Epithelial cell of esophagus (primary cell): ENCODE measurements at regions not wholly inside any gene's neighbourhood (a gene's known extent, or its start where the extent isn't known, plus 50 kb on each side); places are given as distances from the start of the nearest gene placed in this dataset.

Experiments
- DNase-seq: peaks from one replicate; pipeline ENCODE4 v3.0.0; 2010; ENCODE audit warnings: low read depth
- H3K4me3 ChIP-seq: 2 replicates; pipeline ENCODE4 v1.5.1; 2011; ENCODE audit warnings: mild to moderate bottlenecking, low read length, control low read depth
- TF ChIP-seq, protein P1 (sequence below): IDR thresholded peaks from 2 replicates; pipeline ENCODE4 v1.5.1; 2011; ENCODE audit warnings: low read depth, mild to moderate bottlenecking, low read length, control low read depth, inconsistent platforms; ENCODE audit not compliant: insufficient read depth; ENCODE audit errors: missing control alignments

DNA sequence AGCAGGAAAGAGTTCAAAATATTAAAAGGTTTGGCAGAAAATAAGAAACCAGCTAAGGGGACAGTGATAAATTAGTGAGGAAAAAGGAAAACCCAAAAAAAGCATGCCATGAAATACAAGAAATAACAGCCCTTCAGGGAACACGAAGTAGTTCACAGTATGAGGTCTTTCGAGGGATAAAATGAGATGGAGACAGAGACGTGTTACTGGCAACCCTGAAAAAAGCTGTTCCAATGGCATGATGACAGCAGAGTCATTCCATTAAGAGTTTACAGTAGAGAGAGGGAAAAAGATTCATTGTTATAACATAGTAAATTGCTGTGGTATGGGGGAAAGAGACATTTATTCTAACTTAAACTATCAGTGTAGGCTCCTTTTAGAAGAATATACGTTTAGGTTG lies 391.2 kb downstream of the ANKRD7 start:
- TF ChIP-seq, protein P1, sequence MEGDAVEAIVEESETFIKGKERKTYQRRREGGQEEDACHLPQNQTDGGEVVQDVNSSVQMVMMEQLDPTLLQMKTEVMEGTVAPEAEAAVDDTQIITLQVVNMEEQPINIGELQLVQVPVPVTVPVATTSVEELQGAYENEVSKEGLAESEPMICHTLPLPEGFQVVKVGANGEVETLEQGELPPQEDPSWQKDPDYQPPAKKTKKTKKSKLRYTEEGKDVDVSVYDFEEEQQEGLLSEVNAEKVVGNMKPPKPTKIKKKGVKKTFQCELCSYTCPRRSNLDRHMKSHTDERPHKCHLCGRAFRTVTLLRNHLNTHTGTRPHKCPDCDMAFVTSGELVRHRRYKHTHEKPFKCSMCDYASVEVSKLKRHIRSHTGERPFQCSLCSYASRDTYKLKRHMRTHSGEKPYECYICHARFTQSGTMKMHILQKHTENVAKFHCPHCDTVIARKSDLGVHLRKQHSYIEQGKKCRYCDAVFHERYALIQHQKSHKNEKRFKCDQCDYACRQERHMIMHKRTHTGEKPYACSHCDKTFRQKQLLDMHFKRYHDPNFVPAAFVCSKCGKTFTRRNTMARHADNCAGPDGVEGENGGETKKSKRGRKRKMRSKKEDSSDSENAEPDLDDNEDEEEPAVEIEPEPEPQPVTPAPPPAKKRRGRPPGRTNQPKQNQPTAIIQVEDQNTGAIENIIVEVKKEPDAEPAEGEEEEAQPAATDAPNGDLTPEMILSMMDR: no peak

DNA sequence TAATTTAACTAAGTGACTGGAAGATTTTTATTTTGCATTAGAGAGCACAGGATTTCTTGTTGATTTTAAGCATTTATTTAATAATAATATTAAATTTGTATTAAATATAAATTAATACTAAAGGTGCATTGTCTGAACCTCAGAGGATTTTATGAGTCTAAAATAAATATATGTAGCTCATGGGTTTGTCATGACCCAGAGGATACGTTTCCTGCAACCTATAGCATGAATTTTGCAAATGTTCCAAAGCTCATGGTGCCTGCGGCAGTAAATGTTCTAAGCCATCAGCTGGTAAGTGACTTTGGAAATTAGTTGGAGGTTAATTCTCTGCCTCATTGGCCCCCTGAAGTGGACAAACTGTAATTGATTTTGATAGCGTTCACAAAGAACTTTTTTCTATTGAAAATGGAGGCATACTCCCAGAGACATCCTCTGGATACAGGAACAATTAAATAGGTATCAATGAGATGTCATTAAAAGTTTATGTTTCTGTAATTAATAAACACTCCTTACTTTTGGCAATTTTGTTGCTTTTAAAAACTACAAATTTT lies 397.4 kb downstream of the ANKRD7 start:
- no peak for DNase-seq
- H3K4me3 ChIP-seq: no peak overlapping the region
- TF ChIP-seq, protein P1: no peak

More for the DNA sequence above, 391.2 kb downstream of the ANKRD7 start:
- no peak overlapping the region for H3K4me3 ChIP-seq
- no peak for DNase-seq

GRCh38 chr7:118626739-118627138 lies 402.2 kb downstream of the ANKRD7 start:
- DNase-seq: peak; percentile 48
- TF ChIP-seq, protein P1: no peak
- no peak overlapping the region for H3K4me3 ChIP-seq

DNA sequence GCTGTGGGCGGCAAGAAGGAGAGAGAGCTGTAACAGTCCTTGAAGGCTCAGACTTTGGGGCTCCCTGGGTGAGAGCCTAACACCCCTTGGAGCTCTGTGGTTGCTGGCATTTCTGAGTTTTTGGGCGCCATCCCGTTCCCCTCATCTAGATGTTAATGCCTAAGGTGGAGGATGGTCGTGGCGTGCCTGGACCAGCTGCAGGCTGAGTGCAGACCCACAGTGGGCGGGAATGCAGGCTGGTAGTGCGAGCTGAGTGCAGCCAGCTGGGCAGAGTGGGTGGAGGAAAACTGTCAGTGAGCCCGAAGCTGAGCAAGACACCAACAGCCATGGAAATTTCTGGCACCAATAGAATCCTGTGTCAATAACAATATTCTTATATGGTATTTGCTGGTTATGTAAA lies 403.0 kb downstream of the ANKRD7 start:
- no peak for DNase-seq
- TF ChIP-seq, protein P1: no peak
- no peak overlapping the region for H3K4me3 ChIP-seq

GRCh38 chr7:118629898-118630438 lies 405.5 kb downstream of the ANKRD7 start:
- H3K4me3 ChIP-seq: no peak overlapping the region
- TF ChIP-seq, protein P1: no peak
- no peak for DNase-seq

DNA sequence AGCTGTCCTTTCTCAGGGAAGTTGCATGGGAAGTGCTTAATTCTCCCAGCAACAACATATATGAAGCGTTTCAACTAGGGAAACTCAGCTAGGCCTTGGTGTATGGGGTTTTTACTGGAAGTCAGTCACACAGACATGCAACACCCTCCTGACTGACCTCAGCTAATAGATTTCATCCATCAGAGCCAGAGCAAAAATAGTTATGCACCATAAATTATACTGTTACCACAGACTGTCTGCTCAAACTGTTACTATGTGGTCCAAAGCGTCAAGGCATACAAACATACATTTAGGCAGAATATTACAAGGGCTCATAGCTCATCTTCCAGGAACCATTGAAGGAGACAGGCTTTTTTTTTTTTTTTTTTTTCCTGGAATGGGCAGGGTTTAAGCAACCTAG lies 417.9 kb downstream of the ANKRD7 start:
- TF ChIP-seq, protein P1: no peak
- H3K4me3 ChIP-seq: no peak overlapping the region
- no peak for DNase-seq

DNA sequence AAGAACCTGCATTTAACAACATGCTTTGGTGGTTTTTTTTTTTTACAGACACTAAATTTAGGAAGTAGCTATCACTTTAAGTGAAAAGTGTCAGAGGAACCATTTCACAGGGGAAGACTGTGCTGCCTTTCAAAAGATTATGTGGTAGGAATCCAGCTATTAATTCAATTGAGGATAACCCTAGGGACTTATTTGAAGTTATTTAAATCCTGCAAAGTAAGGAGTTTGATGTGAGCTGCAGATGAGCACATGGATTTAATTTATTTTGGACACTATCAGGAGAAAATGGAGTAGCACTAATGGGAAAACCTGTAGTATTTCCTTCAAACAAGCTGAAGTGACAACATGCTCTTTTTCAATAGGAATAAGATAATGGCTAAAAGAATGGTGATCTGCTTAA lies 419.8 kb downstream of the ANKRD7 start:
- TF ChIP-seq, protein P1: no peak
- no peak for DNase-seq
- no peak overlapping the region for H3K4me3 ChIP-seq
